ENCODE measurements at regions not wholly inside any gene's neighbourhood (a gene's known extent, or its start where the extent isn't known, plus 50 kb on each side); places are given as distances from the start of the nearest gene placed in this dataset.
"Not testable (repeated sequence)": the region's sequence is repeated elsewhere in the genome, so short reads cannot be mapped to it uniquely, and the experiment has no call there.

DNA sequence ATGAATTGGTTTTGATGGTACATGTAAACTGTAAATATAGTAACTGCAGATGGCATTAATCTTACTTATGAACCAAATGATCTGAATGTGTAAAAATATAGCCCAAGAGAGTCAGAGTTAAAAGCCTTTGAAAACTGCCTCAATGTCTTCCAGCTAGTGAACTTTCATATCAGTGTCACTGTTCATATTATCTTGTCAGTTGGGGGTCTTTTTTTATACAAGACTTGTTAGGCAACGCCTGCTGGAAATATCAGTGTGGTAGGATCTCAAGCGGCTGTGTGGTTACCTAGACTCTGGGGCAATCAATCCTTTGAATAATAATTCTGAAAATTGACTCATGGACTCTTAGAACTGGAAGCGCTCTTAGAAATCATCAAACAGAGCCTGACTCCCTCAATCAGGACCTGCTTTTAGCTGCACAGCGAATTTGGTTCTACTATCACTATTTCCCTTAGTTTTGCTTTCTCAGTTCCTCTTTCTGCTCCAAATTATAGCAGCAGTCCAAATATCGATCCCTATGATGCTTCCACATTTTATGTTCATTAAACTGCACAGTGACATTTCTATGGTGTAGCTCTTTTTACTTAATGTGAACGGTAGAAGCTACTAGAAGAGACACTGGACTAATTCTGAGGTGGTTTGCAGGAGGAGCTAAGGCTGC, 100.1 kb upstream of the COL1A2 start:
- DNase-seq: no peak
- intact Hi-C loops (cut with DNase I): no loop called here

DNA sequence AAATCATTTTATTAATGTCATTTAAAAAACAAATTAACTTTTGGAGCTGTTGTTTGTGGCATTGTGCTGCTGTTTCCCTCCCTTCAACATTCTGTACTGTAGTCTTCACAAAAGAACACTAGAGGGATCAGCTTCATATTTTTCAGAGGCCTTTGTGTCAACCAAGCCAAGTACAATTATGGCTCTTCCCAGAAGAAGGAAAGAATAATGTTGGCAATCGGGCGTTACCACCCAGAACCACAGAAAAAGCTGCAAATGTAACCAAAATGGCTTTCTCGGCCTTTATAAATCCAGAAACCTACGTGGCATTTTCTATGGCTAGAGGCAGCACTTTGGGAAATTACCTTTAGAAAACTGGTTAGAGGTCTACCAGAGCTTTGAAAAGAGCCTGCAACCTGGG, 98.8 kb upstream of the COL1A2 start:
- DNase-seq: no peak
- intact Hi-C loops (cut with DNase I): no loop called here

DNA sequence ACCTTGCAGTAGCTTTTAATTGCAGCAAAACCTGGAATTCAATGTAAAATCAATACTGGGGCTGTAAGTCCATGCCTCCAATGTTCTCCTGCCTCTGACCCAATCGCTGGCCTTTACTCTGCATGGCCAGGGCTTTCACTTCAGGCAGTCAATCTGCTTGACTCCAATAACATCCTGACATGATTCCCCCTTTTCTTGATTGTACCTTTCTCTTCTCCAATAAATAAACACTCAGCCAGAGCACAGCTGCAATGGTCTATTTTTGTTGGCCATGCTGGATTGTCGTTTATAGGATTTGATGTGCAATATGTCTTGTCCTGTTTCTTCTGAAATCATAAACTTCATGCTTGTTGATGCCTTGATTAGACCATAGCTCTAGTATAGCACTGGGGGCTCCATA, 97.8 kb upstream of the COL1A2 start:
- intact Hi-C loops (cut with DNase I): no loop called here
- no peak for DNase-seq

DNA sequence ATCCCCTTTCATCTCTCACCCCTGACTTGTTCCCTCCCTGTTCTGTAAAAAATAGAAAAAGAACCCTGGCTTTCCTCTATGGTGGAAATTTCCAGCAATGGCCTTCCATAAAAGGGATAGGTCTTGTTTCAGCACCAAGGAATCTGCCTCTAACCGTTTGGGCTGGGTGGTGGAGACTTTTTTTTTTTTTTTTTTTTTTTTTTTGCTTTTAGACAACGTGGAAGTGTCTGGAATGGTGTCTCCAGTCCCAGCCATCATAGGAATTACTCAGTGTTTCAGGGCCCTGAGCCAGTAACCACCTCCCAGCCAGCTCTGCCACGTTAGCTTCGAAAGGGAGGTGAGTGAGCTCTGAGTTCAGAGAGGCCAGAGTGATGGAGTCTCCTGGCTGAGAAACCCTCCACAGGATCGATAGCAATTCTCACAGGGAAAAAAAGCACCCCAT, 97.3 kb upstream of the COL1A2 start:
- no peak for DNase-seq
- intact Hi-C loops (cut with DNase I): no loop called here

DNA sequence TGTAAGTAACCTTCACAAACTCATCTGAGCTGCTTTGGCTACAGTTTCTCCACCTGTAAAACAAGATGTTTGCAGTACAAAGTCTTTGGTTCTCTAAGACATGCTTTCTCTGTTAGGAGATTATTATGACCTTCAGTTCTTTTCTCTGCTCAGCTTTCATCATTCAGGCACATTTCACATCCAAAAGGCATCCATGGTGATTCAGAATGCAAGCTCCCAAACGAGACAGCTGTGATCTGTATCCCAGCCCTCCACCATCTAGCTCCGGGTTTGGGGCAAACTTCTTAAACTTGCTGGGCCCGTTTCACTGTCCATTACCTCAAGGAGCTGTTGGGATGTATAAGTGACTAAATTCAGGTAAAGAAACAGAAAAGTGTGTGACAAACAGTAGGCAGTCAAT, 95.8 kb upstream of the COL1A2 start:
- no peak for DNase-seq
- intact Hi-C loops (cut with DNase I): no loop called here

DNA sequence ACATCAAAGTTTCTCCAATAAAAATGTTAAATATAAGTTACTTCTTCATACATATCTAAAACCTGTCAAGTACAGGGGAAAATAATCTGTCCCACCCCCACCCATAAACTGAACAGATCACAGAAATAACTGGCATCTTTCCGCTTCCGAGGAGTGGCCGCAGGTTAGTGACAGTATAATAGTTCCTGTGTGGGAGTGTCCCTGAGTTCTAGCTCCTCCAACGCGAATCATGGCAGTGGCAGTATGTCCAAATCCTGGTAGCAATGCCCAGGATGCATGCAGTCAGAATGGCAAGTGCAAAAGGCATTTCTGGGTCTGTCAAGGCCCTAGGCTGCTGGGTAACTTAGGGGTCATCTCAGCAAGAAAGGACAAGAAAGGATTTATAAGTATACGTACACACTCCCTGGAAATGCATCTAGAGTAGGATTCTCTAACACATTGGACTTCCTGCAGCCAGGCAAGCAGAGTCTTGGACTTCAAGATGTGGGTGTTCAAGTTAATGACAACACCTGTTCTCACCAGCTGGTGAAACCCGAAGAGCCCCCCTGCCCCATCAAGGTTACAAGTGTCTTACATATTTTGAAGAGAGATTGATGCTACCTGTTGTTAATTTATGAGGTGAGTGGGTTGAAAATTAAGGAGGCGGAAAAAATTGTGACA, 94.4 kb upstream of the COL1A2 start:
- intact Hi-C loops (cut with DNase I): no loop called here
- peak in 5 of 42 donors; percentile 4 to 11 (median 7) for DNase-seq

DNA sequence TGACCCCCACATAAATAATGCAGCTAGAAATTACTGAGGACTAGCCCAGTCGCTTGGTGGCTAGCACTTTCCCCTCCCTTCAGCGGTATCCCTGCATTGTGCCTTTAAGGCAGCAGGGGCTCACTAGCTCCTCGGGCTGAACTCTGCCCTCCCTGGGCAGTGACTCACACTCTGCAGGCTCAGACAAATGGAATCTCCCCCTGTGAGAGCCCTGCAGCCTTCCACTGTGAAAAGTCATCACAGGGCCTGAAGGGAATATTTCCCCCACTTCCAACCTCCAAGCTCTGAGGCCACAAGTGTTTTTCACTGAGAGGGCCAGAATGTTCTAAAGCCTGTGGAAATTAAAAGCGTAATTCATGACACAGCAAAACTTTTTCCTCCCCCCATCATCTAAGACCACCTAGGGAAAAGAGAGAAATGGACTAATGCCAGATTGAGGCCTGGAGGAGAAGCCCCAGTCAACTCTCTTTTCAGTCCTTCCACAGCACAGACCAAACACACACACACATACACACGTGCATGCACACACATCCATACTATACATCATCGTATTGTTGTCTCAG, 93.6 kb upstream of the COL1A2 start:
- intact Hi-C loops (cut with DNase I): no loop called here

DNA sequence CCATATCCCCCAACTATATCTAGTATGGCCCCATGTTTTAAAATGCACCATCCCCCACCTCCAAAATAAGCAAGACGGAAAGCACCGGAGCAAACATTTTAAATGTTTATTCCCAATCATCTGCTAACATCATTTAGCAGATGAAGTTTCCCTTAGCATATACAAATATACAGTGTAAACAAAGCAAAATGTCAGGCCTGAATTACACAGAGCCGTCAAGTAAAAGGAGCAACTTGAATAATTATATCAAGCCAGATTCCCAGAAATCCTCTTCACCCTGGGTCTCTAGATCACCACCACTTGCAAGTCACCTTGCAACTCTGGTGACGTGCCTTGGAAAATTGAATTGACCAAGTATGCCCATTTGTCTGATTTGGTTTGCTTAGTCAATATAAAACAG, 91.6 kb upstream of the COL1A2 start:
- intact Hi-C loops (cut with DNase I): no loop called here
- no peak for DNase-seq

More for the DNA sequence above, 93.6 kb upstream of the COL1A2 start:
- peak in 2 of 42 donors; percentile 7 to 38 for DNase-seq

DNA sequence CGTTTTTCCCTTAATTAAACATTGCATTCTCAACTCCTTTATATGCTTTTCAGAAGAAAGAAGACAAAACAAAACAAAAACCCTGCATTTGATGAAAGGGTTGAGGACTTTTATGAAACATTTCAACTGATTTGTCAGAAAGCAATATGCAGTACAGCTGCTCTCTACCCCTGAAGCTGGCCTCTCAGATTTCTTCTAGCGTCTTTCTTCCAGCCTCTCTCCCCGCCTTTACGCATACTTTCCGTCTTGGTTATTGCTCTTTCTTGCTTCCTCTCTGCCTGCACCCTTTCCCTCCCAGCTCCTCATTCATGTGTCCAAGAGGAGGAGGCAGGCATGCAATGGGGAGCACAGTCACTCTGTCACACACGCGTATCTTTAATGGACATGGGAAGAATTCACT, 91.0 kb upstream of the COL1A2 start:
- intact Hi-C loops (cut with DNase I): no loop called here
- DNase-seq: no peak

DNA sequence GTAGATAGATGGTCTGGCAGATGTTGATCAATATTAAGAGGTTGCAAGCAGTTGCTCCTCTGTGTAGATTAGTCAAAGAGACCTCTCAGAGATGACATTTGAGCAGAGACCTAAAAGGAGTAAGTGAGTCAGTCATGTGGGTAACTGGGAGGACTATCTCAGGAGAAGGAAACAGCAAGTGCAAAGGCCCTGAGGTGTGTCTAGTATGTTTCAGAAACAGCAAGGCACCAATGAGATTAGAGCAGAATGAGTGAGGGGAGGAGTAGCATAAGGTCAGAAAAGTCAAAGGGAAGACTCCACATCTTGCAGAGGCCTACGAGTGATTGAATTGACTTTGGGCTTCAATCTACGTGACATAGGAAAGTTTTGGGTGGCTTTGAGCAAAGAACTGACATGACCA, 89.8 kb upstream of the COL1A2 start:
- intact Hi-C loops (cut with DNase I): no loop called here
- no peak for DNase-seq

DNA sequence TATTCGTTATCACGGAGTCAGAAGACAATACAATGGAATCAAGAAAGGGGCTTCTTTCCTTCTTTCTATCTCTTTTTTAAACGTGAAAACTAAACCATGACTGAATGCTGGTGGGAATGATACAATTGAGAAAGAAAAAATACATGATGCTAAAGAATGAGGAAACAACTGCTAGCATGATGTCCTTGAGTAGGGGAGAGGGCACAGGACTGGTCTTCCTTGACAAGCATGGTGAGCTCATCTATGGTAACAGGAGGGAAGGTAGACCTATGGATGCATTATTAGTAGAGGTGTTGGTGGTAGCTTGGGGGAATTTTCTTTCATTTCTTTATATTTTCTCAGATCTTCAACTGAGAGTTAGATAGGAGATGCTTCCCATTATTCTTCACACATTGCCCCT, 88.9 kb upstream of the COL1A2 start:
- no peak for DNase-seq
- intact Hi-C loops (cut with DNase I): no loop called here

DNA sequence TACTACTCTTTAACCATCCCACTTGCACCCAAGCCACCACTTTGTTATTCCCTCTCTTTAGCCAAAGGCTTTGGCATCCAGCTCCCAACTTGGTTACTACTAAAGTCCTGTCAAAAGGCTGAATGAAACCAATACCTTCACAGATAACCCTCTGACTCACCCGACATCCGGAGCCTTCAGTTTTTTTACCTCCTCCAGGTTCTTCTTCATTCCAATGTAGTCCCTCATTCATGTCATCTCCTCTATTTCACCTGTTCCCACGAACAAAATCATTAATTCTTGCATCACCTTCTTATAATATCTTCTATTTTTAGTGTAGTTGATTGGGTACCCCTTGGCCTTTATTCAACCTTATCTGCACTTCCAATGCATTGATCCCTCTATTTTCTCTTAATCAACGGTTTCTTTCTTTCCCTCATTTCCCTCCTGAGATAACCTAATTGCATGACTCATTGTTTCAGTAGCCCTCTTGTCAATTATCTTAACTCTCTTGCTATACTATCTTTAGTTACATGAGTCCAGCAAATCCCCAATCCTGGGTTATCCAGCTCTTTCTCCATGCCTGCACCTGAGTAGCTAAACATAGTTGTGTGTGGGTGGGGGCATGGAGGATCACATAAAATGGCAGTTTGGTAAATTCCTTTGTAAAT, 87.2 kb upstream of the COL1A2 start:
- no peak for DNase-seq
- intact Hi-C loops (cut with DNase I): no loop called here

DNA sequence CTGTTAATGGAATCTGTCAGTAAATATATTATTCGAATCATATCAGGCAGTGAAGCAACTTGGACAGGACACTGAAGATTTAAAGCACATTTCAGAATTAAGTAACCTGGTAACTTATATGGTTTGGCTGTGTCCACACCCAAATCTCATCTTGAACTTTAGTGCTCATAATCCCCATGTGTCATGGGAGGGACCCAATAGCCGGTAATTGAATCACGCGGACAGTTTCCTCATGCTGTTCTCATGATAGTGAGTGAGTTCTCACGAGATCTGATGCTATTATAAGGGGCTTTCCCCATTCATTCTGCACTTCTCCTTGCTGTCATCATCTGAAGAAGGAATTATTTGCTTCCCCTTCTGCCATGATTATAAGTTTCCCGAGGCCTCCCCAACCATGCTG, 83.2 kb upstream of the COL1A2 start:
- no peak for DNase-seq
- intact Hi-C loops (cut with DNase I): no loop called here

DNA sequence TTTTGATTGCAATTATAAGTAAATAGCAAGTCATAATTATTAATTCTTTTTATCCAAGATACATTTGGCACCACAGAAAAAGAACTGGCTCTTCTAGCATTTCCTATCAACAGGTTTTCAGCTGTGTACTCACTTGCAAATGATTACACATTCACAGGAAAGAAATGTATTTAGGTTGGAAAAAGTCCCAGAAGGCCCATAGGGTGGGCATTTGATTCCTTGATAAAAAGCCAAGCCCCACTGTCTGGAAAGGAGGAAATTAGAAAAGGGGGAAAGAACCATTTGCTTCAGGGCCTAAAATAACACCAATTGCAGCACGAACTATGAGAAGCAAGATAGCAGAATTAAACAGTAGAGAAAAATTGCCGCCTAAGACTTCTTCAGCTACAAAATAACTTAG, 80.8 kb upstream of the COL1A2 start:
- DNase-seq: no peak
- intact Hi-C loops (cut with DNase I): no loop called here

DNA sequence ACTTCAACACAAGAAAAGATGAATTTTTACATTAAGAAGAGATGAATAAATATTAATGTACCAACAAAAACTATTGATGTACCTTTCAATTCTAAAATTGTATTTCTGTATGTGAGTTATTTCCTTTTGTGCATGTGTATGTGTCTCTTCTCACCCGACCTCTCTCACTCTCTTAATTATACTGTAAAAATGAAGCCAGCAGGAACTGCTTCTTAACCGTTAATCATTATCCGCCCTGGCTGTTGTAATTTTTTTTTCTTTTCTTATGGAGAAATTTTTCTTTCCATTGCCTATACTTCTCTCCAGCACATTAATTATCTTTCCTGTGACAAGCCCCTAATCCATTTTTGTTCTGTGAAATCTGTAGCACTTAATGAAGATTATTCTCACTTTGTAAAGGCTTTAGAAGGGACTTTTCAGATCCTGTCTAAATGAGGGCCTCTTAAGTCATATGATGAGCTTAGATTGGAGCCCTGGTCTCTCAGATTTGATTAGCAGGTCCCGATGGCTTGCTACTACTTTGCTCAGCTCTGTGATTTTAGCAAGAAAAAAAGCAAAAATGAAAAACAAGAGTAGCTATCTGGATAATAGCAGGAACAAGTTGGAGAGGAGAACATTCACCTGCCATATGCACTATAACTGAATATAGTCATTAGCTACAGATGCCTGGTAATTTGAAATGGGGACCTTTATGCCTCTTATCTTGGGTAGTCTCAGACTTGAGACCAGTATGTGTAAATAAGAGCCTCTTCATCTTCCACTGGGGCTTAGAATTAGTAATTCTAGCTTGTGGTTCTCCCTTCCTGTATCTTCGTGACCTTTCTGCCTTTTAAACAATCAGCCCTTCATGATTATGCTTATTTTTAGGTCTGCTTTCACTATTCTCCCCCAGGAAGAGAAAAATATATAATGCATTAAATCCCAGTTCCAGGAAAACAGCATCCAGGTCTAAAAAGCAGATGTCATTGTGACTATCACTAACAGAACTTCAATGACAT, 80.0 kb upstream of the COL1A2 start:
- intact Hi-C loops (cut with DNase I): no loop called here

DNA sequence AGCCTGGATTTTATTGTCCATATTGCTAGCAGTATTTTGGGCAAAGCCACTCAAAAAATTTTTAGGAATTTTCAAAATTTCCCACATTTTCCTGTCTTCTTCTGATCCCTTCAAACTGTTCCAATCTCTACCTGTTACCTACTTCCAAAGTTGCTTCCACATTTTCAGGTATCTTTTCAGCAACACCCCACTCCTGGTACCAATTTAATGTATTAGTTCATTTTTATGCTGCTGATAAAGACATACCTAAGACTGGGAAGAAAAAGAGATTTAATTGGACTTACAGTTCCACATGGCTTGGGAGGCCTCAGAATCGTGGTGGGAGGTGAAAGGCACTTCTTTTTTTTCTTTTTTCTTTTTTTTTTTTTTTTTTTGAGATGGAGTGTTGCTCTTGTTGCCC, 73.6 kb upstream of the COL1A2 start:
- DNase-seq; intact Hi-C loops (cut with DNase I): not testable (repeated sequence)

More for the DNA sequence above, 80.0 kb upstream of the COL1A2 start:
- no peak for DNase-seq

DNA sequence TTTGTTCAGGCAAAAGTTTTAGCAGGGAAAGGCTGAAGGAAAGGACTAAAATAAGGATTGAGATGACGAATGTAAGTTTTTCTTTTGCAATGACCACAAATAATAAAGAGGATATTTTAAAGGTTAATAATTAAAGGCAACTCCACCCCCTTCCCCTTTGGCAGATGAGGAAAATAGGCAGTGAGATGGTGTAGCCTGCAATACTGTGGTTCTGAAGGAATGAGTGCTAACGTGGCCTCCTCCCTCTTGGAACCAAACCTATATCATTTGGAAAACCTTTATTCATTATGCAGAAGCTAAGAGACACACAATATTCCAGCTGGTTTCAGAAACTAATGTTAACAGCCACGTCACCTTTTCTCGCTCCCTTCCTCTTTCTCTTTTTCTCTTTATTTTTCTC, 70.9 kb upstream of the COL1A2 start:
- DNase-seq: no peak
- intact Hi-C loops (cut with DNase I): no loop called here

DNA sequence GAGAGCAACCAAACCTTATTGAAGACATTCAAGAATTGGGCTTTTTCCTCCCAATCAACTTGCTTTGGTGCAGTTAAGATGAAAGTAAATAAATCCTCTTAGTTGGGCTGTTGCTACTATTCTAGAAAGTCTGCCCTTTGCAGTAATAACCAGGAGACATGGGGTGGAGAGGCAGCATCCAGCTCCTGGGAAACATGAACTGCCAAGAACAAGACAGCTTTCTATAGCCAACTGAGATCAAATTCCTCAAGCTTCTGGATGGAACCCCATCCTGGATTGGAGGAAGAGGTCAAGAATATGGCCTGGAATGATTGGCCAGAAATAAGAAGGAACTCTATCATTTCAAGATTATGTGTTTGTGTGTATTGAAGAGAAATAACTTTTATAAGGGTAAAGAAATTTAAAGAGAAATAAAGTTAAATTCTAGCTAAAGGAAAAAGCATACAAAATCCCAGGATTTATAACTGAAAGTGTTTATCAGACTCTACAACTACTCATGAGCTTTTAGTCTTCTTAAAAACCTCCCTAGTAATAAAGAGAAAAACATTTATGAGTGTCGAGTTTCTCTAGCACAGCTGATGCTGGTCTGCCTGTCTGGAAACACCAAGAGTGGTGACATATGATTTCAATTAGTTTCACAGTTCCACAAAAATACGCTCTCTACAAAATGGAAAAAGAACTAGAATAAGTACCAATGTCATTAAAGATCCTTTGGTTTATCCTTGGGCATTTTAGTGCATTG, 70.1 kb upstream of the COL1A2 start:
- no peak for DNase-seq
- intact Hi-C loops (cut with DNase I): no loop called here

DNA sequence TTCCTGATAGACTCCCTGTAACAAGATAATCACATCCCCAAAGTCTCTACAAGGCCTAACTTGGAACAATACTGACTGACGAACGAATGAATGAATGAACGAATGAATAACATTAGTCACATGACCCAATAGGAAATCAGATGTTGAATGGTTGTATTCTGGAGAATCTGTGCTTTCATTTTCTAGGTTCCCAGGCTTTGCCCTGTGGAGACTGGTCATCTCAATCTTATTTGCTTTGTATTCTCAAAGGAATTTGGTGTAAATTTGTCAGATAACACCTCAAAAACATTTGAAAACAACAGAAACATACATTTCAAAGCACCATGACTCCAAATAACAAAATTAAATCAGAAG, 69.6 kb upstream of the COL1A2 start:
- intact Hi-C loops (cut with DNase I): no loop called here
- DNase-seq: no peak
